HUES6 (cell line): ENCODE measurements at regions not wholly inside any gene's neighbourhood (a gene's known extent, or its start where the extent isn't known, plus 50 kb on each side); places are given as distances from the start of the nearest gene placed in this dataset.
"Not testable (repeated sequence)": the region's sequence is repeated elsewhere in the genome, so short reads cannot be mapped to it uniquely, and the experiment has no call there.

Experiments
- H3K27ac ChIP-seq: 2 replicates; pipeline ENCODE4 v1.7.0; 2013; ENCODE audit warnings: low read depth, mild to moderate bottlenecking, low read length, inconsistent platforms
- H3K27me3 ChIP-seq: 2 replicates; pipeline ENCODE4 v1.6.1; 2013; ENCODE audit warnings: low read length; ENCODE audit not compliant: control insufficient read depth, insufficient read depth
- H3K36me3 ChIP-seq: 2 replicates; pipeline ENCODE4 v1.6.1; 2013; ENCODE audit warnings: low read length; ENCODE audit not compliant: control insufficient read depth, insufficient read depth
- H3K4me1 ChIP-seq: 2 replicates; pipeline ENCODE4 v1.6.1; 2013; ENCODE audit warnings: low read length; ENCODE audit not compliant: control insufficient read depth, insufficient read depth
- H3K4me3 ChIP-seq: 2 replicates; pipeline ENCODE4 v1.5.1; 2013; ENCODE audit warnings: low read depth, low read length
- H3K9ac ChIP-seq: one replicate; pipeline ENCODE4 v1.6.1; 2013; ENCODE audit warnings: mild to moderate bottlenecking, low read length
- H3K9me3 ChIP-seq: 2 replicates; pipeline ENCODE4 v1.6.1; 2013; ENCODE audit warnings: low read depth, low read length; ENCODE audit not compliant: control insufficient read depth, insufficient read depth

DNA sequence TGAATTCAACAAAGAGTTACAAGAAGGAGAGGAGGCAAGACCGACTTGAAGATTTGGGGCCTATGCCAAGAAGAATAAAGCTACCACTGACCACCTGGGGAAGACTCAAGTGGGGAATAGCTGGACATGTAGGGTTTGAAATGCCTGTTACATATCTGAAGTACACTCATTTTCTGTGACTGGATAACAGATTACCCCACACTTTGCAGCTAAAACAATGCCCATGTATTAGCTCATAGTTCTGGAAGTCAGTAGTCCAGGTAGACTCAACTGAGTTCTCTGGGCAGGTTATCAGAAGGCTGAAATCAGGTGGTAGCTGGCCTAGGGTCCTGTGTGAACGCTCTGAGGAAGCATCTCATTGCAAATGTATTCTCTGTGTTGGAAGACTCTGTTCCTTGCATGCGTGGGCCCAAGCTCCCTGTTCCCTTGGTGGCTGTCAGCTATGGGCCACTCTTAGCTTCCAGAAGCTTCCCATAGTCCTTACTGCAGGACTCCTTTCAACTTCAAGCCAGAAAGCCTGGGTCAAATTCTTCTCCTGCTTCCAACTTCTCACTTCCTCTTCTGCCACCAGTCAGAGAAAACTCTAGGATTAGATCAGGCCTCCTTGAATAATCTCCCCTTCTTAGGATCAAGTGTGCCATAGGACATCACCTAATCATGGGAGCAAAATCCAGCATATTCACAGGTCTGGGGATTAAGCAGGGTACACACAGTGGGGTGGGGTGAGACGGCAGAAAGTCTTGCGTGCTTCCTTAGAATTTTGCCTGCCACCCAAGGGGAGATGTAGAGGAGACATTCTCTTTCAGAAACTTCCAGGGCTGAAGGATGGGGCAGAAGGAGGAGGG, 187.8 kb downstream of the SHQ1 start:
- H3K9me3 ChIP-seq, result no peaks in the 10 kb centered on the region
- H3K9ac ChIP-seq, result no peak overlapping the region
- no peaks in the 10 kb centered on the region; the same call in 1 of the 2 replicates for H3K4me1 ChIP-seq
- H3K36me3 ChIP-seq, result no peaks in the 10 kb centered on the region
- H3K4me3 ChIP-seq, result no peak overlapping the region
- H3K27ac ChIP-seq, result no peak overlapping the region
- H3K27me3 ChIP-seq, result no peaks in the 10 kb centered on the region

DNA sequence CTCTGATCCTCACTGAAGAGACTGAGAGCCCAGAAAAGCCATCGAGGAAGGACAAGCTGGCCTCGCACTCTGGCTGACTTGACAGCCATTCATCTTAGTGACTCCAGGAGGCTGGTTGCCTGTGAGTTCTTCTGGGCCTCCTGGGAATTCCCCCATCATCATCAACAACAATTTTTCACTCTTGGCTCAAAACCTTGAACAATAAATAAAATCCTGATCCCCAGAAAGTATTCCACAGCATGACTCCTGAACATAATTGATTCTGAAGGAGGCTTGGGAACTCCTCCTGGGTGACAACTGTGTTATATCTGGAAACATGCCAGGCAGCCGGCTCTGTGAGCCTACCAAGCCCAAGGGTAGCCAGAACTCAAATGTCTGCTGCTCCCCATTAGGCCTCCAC, 188.6 kb downstream of the SHQ1 start:
- Histone ChIP-seq H3K4me1 (peaks cover 3% of the 10 kb centered on the region), H3K36me3 (no peaks in the 10 kb centered on the region), H3K27me3 (no peaks in the 10 kb centered on the region), H3K9me3 (no peaks in the 10 kb centered on the region), H3K27ac (no peak overlapping the region), H3K9ac (no peak overlapping the region), H3K4me3 (no peak overlapping the region)

DNA sequence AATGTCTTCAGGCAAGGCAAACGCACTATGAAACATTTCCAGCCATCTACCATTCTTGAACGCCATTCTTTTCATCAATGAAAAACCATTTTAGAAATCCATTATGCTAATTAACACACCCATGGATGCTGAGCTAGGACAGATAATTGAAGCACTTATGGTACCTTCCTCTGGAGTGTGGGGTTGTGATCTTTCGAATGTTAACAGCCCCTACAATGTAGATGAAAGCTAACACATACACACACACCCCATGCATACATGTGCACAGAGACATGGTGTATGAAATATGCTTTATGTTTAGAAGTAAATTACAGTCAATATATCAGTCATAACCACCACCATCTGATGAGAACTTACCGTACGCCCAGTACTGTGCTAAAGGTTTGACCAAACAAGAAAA, 189.1 kb downstream of the SHQ1 start:
- Histone ChIP-seq H3K4me1 (peaks cover 3% of the 10 kb centered on the region), H3K27ac (no peak overlapping the region), H3K36me3 (no peaks in the 10 kb centered on the region), H3K9me3 (no peaks in the 10 kb centered on the region), H3K9ac (no peak overlapping the region), H3K4me3 (no peak overlapping the region), H3K27me3 (no peaks in the 10 kb centered on the region)

DNA sequence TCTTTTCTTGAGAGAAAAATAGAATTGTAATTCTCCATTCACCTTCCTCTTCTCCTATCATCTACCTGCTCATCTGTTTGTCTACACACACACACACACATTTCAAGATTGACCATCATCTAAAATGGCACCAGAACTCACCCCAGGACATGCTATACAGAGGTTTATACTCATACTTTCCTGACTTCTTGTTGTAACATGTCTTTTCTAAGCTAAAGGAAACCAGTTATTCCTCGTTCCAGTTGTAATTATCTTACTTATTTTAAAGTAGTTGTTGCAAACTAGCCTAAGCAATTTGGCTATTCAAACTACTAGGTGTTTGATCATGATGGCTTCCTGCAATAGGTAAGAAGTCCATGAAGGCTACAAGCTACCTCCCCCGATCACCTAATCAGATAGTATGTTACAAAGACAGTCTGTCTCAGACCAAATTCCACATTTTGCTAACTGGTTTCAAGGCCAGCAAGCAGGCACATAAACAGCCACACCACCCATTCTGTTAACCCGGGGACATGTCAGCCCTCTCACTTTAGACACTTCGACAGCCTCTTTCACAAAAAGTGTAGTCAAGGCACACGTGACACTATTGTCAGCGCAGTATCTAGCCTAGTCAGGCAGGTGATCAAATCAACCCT, 189.7 kb downstream of the SHQ1 start:
- H3K27me3 ChIP-seq, result no peaks in the 10 kb centered on the region
- H3K4me3 ChIP-seq, result no peak overlapping the region
- no peaks in the 10 kb centered on the region for H3K9me3 ChIP-seq
- H3K9ac ChIP-seq, result no peak overlapping the region
- H3K4me1 ChIP-seq, result peaks cover 5% of the 10 kb centered on the region
- no peak overlapping the region for H3K27ac ChIP-seq
- H3K36me3 ChIP-seq, result no peaks in the 10 kb centered on the region

DNA sequence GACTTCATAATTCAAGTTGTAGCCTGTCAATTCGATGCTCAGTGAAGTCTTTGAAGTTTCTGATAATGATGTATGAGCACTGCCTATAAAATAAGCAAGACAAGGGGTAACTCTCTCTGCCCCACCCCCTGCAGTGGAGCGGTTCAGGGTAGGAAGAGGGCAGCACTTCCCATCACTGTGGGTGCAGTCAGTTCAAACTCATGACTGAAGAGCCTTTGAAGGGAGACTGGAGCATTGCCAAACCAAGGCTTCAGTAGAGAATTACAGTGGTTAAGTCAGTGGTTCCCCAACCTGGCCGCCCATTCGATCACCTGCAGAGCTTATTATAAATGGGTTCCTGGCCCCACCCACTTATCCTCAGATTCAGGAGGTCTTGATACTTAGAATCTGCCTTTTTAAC, 190.6 kb downstream of the SHQ1 start:
- no peaks in the 10 kb centered on the region for H3K9me3 ChIP-seq
- no peaks in the 10 kb centered on the region for H3K36me3 ChIP-seq
- H3K27ac ChIP-seq, result no peak overlapping the region
- H3K9ac ChIP-seq, result no peak overlapping the region
- H3K4me1 ChIP-seq, result peaks cover 6% of the 10 kb centered on the region; the same call in 1 of the 2 replicates
- no peaks in the 10 kb centered on the region for H3K27me3 ChIP-seq
- H3K4me3 ChIP-seq, result no peak overlapping the region

DNA sequence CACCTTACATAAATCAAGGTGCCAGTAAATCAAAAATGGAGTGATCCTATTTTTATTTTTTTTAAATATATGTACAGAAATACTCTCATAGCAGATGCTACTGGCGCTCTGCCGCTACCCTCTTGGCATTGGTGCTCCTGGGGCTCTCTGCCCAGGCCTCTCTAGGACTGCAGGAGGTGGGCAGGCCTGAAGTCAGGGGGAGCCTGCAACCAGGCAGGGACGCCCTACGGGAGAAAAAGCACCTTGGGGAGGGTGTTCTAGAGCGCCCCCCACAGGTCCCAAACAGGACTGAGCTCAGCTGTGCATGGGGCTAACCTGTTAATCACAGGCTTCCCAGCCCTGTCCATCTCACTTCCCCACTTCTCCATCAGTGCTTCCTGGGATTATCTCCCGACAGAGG, 192.5 kb downstream of the SHQ1 start:
- Histone ChIP-seq H3K4me1 (peaks cover 6% of the 10 kb centered on the region), H3K4me3 (no peak overlapping the region), H3K9ac (no peak overlapping the region), H3K27ac (no peak overlapping the region), H3K27me3 (no peaks in the 10 kb centered on the region), H3K9me3 (peaks cover 6% of the 10 kb centered on the region; the same call in 1 of the 2 replicates), H3K36me3 (no peaks in the 10 kb centered on the region)

DNA sequence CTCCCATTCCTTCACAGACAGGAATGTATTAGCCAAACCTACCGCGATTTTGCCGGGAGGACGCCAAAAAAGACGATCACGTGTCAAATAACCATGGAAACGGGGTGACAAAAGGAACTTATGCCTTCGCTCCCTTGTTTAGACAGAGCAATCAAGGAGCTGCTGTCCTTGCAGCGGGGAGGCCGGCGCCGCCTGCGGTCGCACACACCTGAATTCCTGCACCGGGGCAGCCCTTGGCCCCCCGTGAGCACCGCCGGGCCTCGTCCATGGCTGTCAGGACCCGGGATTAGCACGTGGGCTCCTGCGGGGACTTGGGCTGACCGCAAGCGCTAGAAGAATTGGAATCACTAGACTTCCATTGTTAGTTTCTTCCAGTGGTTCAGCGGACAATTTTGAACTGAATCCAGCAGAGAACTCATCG, 193.1 kb downstream of the SHQ1 start:
- H3K4me3 ChIP-seq, result no peak overlapping the region
- H3K9me3 ChIP-seq, result peaks cover 6% of the 10 kb centered on the region; the same call in 1 of the 2 replicates
- no peaks in the 10 kb centered on the region for H3K27me3 ChIP-seq
- H3K27ac ChIP-seq, result no peak overlapping the region
- H3K9ac ChIP-seq, result no peak overlapping the region
- peaks cover 6% of the 10 kb centered on the region for H3K4me1 ChIP-seq
- H3K36me3 ChIP-seq, result no peaks in the 10 kb centered on the region

DNA sequence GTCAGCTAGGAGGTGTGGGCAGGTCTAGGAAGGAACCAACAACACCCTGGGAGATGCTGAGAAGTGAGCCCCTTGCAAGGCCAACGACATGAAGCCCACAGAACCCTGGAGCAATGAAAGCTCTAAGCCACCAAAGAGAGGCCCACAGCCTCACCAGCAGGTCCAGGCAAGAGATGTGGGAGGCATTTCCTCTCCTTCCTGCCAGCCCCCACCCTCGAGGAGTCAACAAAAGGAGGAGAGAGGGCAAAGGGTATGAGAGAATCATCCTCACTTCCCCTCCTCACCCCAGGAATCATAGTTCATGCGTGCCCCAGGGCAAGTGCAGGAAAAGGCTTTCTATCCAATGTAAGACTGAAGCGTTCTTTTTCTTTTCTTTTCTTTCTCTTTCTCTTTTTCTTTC, 195.8 kb downstream of the SHQ1 start:
- Histone ChIP-seq H3K4me3 (no peak overlapping the region), H3K4me1 (peaks cover 6% of the 10 kb centered on the region), H3K9me3 (peaks cover 6% of the 10 kb centered on the region; the same call in 1 of the 2 replicates), H3K27ac (no peak overlapping the region), H3K9ac (no peak overlapping the region), H3K36me3 (no peaks in the 10 kb centered on the region), H3K27me3 (no peaks in the 10 kb centered on the region)

DNA sequence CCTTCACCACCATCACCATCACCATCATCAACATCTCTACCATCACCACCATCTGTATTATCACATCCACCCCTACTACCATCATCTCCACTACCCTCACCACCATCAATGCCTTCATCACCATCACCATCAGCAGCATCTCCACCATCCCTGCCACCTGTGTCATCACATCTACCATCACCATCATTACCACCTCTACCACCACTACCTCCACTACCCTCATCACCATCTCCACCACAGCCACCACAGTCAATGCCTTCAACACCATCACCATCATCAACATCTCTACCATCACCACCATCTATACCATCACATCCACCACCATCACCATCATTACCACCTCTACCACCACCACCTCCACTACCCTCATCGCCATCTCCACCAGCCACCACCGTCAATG, 196.7 kb downstream of the SHQ1 start:
- Histone ChIP-seq H3K36me3 (no peaks in the 10 kb centered on the region), H3K9ac (no peak overlapping the region), H3K27me3 (no peaks in the 10 kb centered on the region), H3K4me3 (no peak overlapping the region), H3K27ac (no peak overlapping the region), H3K9me3 (peaks cover 6% of the 10 kb centered on the region; the same call in 1 of the 2 replicates), H3K4me1 (peaks cover 6% of the 10 kb centered on the region)

DNA sequence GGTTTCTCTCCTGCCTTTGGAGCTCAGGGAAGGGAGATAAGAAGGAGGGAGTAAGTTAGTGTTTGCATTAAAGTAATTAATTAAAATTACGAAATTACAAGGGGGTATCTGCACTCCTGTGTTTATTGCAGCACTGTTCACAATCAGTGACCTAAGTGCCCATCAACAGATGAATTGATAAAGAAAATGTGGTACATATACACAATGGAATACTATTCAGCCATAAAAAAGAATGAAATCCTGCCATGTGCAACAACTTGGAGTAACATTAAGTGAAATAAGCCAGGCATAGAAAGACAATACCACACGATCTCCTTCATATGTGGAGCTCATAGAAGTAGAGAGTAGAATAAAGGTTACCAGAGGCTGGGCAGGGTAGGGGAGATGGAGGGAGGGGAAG, 202.0 kb downstream of the SHQ1 start:
- Histone ChIP-seq H3K4me3 (no peak overlapping the region), H3K4me1 (no peaks in the 10 kb centered on the region), H3K27me3 (no peaks in the 10 kb centered on the region), H3K9me3 (0 out of 2 replicates have a peak, but pooled peaks cover under 1% of the 10 kb centered on the region), H3K36me3 (no peaks in the 10 kb centered on the region), H3K9ac (no peak overlapping the region), H3K27ac (no peak overlapping the region)

DNA sequence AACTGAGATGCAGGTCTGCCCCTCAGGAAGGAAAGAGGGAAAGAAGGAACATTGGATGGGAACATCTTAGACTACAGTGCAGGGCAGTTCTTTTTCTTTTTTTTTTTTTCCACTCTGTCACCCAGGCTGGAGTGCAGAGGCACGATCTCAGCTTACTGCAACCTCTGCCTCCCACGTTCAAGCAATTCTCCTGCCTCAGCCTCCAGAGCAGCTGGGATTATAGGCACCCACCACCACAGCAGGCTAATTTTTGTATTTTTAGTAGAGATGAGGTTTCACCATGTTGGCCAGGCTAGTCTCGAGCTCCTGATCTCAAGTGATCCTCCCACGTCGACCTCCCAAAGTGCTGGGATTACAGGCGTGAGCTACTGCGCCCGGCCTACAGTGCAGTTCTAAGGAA, 204.6 kb downstream of the SHQ1 start:
- not testable (repeated sequence) for H3K27ac ChIP-seq, H3K4me3 ChIP-seq, H3K9ac ChIP-seq, H3K9me3 ChIP-seq, H3K4me1 ChIP-seq, H3K27me3 ChIP-seq, H3K36me3 ChIP-seq
